Loucy (cell line): ENCODE measurements at regions not wholly inside any gene's neighbourhood (a gene's known extent, or its start where the extent isn't known, plus 50 kb on each side); places are given as distances from the start of the nearest gene placed in this dataset.
"Not testable (repeated sequence)": the region's sequence is repeated elsewhere in the genome, so short reads cannot be mapped to it uniquely, and the experiment has no call there.

Experiments used
- H2AFZ ChIP-seq: fragments of 200-600 bp; sonication (generic); 2 replicates; pipeline ENCODE4 v1.6.0; 2016; ENCODE audit warnings: antibody characterized with exemption, mild to moderate bottlenecking, low read length, moderate library complexity
- H3F3A ChIP-seq: fragments of 200-600 bp; 2 replicates; pipeline ENCODE4 v1.6.0; 2016; ENCODE audit warnings: antibody characterized with exemption, low read depth, mild to moderate bottlenecking
- H3K27me3 ChIP-seq: fragments of 200-600 bp; sonication (generic); 2 replicates; pipeline ENCODE4 v1.6.1; 2014; ENCODE audit warnings: low read length, mild to moderate bottlenecking; ENCODE audit not compliant: insufficient read depth, poor library complexity, severe bottlenecking
- H3K36me3 ChIP-seq: fragments of 200-600 bp; sonication (generic); 2 replicates; pipeline ENCODE4 v1.6.1; 2016; ENCODE audit warnings: low read length; ENCODE audit not compliant: insufficient read depth
- H3K4me1 ChIP-seq: fragments of 200-600 bp; sonication (generic); 2 replicates; pipeline ENCODE4 v1.5.1; 2014; ENCODE audit warnings: low read length, mild to moderate bottlenecking; ENCODE audit not compliant: insufficient read depth, poor library complexity, severe bottlenecking
- H3K4me2 ChIP-seq: fragments of 200-600 bp; sonication (generic); 2 replicates; pipeline ENCODE4 v1.6.0; 2014; ENCODE audit warnings: antibody characterized with exemption, low read length, low read depth, mild to moderate bottlenecking; ENCODE audit not compliant: poor library complexity, severe bottlenecking
- H3K4me3 ChIP-seq: fragments of 200-600 bp; sonication (generic); 2 replicates; pipeline ENCODE4 v1.5.1; 2014; ENCODE audit warnings: low read length, mild to moderate bottlenecking, mixed read lengths; ENCODE audit not compliant: poor library complexity, severe bottlenecking
- H3K79me2 ChIP-seq: fragments of 200-600 bp; sonication (generic); 2 replicates; pipeline ENCODE4 v1.6.1; 2014; ENCODE audit warnings: low read length; ENCODE audit not compliant: insufficient read depth
- H3K9ac ChIP-seq: fragments of 200-600 bp; sonication (generic); 2 replicates; pipeline ENCODE4 v1.6.0; 2014; ENCODE audit warnings: mild to moderate bottlenecking, low read depth, low read length, moderate library complexity; ENCODE audit not compliant: poor library complexity, severe bottlenecking
- H3K9me2 ChIP-seq: fragments of 200-600 bp; sonication (generic); replicated peaks from 2 replicates; pipeline ENCODE4 v1.6.1; 2016; ENCODE audit warnings: low read depth, low read length, mixed read lengths
- H3K9me3 ChIP-seq: fragments of 200-600 bp; sonication (generic); 2 replicates; pipeline ENCODE4 v1.6.1; 2014; ENCODE audit warnings: mild to moderate bottlenecking, antibody characterized with exemption, low read length, low read depth; ENCODE audit not compliant: insufficient read depth
- H4K20me1 ChIP-seq: fragments of 200-600 bp; sonication (generic); 2 replicates; pipeline ENCODE4 v1.6.0; 2014; ENCODE audit warnings: antibody characterized with exemption, low read length, mild to moderate bottlenecking; ENCODE audit not compliant: insufficient read depth, poor library complexity, severe bottlenecking
- CTCF ChIP-seq: fragments of 200-600 bp; sonication (generic); conservative IDR thresholded peaks from 2 replicates; pipeline ENCODE4 v1.5.1; 2014; ENCODE audit warnings: mild to moderate bottlenecking, antibody characterized with exemption, low read length
- EZH2phosphoT487 ChIP-seq: fragments of 200-600 bp; IDR thresholded peaks from 2 replicates; pipeline ENCODE4 v1.6.1; 2018; ENCODE audit warnings: antibody characterized with exemption, mild to moderate bottlenecking, moderate library complexity, borderline replicate concordance

- H3K9ac ChIP-seq = no peak overlapping the region
- H3K4me1 ChIP-seq = no peaks in the 10 kb centered on the region
- no peak overlapping the region for H3K4me3 ChIP-seq
- H3K4me2 ChIP-seq = no peak overlapping the region
- no peaks in the 10 kb centered on the region for H3K79me2 ChIP-seq
- no peaks in the 10 kb centered on the region for H3F3A ChIP-seq
- H4K20me1 ChIP-seq = no peaks in the 10 kb centered on the region
- no peak for TF ChIP-seq CTCF
- no peak for TF ChIP-seq EZH2phosphoT487
- H3K27me3 ChIP-seq = no peaks in the 10 kb centered on the region
- H3K9me3 ChIP-seq = no peaks in the 10 kb centered on the region
- H3K36me3 ChIP-seq = no peaks in the 10 kb centered on the region
- H3K9me2 ChIP-seq = no peaks in the 10 kb centered on the region
- no peak overlapping the region for H2AFZ ChIP-seq
These were observed 146.5 kb upstream of the INTU start for GRCh38 chr4:127486248-127486647.

GRCh38 chr4:127491571-127491970 is 141.2 kb upstream of the INTU start:
- Histone ChIP-seq H2AFZ (no peak overlapping the region), H3F3A (no peaks in the 10 kb centered on the region), H3K4me3 (no peak overlapping the region), H3K79me2 (no peaks in the 10 kb centered on the region), H3K4me2 (no peak overlapping the region), H3K27me3 (no peaks in the 10 kb centered on the region), H4K20me1 (no peaks in the 10 kb centered on the region), H3K36me3 (no peaks in the 10 kb centered on the region), H3K4me1 (no peaks in the 10 kb centered on the region), H3K9me3 (no peaks in the 10 kb centered on the region), H3K9ac (no peak overlapping the region), H3K9me2 (no peaks in the 10 kb centered on the region)
- TF ChIP-seq EZH2phosphoT487 (no peak), CTCF (no peak)

DNA sequence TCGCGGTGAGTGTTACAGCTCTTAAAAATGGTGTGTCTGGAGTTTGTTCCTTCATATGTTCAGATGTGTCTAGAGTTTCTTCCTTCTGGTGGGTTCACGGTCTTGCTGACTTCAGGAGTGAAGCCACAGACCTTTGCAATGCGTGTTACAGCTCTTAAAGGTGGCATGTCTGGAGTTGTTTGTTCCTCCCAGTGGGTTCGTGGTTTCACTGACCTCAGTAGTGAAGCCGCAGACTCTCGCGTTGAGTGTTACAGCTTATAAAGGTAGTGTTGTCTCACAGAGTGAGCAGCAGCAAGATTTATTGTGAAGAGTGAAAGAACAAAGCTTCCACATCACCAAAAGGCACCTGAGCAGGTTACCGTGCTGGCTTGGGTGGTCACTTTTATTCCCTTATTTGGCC is 135.9 kb upstream of the INTU start:
- H2AFZ ChIP-seq, H4K20me1 ChIP-seq, H3K36me3 ChIP-seq, H3F3A ChIP-seq, H3K9me2 ChIP-seq, H3K9me3 ChIP-seq, H3K4me2 ChIP-seq, H3K27me3 ChIP-seq, H3K79me2 ChIP-seq, H3K4me1 ChIP-seq, H3K9ac ChIP-seq, H3K4me3 ChIP-seq: not testable (repeated sequence)

GRCh38 chr4:127498366-127498765 is 134.4 kb upstream of the INTU start:
- H3K27me3 ChIP-seq = no peaks in the 10 kb centered on the region
- TF ChIP-seq EZH2phosphoT487 = no peak
- no peak for TF ChIP-seq CTCF

More at GRCh38 chr4:127498366-127498765, 134.4 kb upstream of the INTU start:
- no peak overlapping the region for H3K9ac ChIP-seq
- H4K20me1 ChIP-seq = no peaks in the 10 kb centered on the region
- H3K79me2 ChIP-seq = no peaks in the 10 kb centered on the region
- H3K9me3 ChIP-seq = no peaks in the 10 kb centered on the region
- no peak overlapping the region for H3K4me2 ChIP-seq
- no peaks in the 10 kb centered on the region for H3K9me2 ChIP-seq
- H3F3A ChIP-seq = no peaks in the 10 kb centered on the region
- no peaks in the 10 kb centered on the region for H3K4me1 ChIP-seq
- no peak overlapping the region for H3K4me3 ChIP-seq
- no peak overlapping the region for H2AFZ ChIP-seq
- H3K36me3 ChIP-seq = no peaks in the 10 kb centered on the region
